Lung (tissue), 11 donors: ENCODE measurements at regions not wholly inside any gene's neighbourhood (a gene's known extent, or its start where the extent isn't known, plus 50 kb on each side); places are given as distances from the start of the nearest gene placed in this dataset.

ENCODE experiments used
- ATAC-seq: fragments of 200-7000 bp; cut with Tn5 transposase; one replicate; pipeline ENCODE4 v1.9.1; 2020; ENCODE audit warnings: moderate number of reproducible peaks; ENCODE audit not compliant: insufficient read depth, low FRiP score
- DNase-seq, 3 donors: peaks; one replicate each; pipeline ENCODE4 v3.0.0-alpha.2; 2013 to 2017
- H3K27ac ChIP-seq, 2 donors: one replicate each; pipeline ENCODE4 v1.5.1; 2013; ENCODE audit warnings: mild to moderate bottlenecking in 2 of 2, moderate library complexity in 2 of 2, control low read depth in 1 of 2, inconsistent platforms in 1 of 2, low read depth in 1 of 2, low read length in 1 of 2
- H3K27me3 ChIP-seq, 3 donors: one replicate each; pipeline ENCODE4 v1.5.1; 2013; ENCODE audit warnings: low read length in 2 of 3; ENCODE audit not compliant: control insufficient read depth in 3 of 3, insufficient read depth in 3 of 3
- H3K36me3 ChIP-seq, 4 donors: one replicate each; pipeline ENCODE4 v1.5.1; 2013; ENCODE audit warnings: low read length in 4 of 4, mild to moderate bottlenecking in 1 of 4, moderate library complexity in 1 of 4; ENCODE audit not compliant: control insufficient read depth in 4 of 4, insufficient read depth in 4 of 4
- H3K4me1 ChIP-seq, 5 donors: one replicate each; pipeline ENCODE4 v1.5.1; 2013; ENCODE audit warnings: low read length in 5 of 5, mild to moderate bottlenecking in 2 of 5, moderate library complexity in 1 of 5; ENCODE audit not compliant: control insufficient read depth in 5 of 5, insufficient read depth in 5 of 5
- H3K4me3 ChIP-seq: one replicate; pipeline ENCODE4 v1.5.1; 2013; ENCODE audit warnings: mild to moderate bottlenecking, control low read depth, moderate library complexity
- H3K9ac ChIP-seq, 2 donors: one replicate each; pipeline ENCODE4 v1.5.1; 2013; ENCODE audit warnings: low read length in 2 of 2, control low read depth in 1 of 2; ENCODE audit not compliant: insufficient read depth in 1 of 2
- H3K9me3 ChIP-seq, 4 donors: one replicate each; pipeline ENCODE4 v1.5.1; 2013; ENCODE audit warnings: low read length in 3 of 4, mild to moderate bottlenecking in 1 of 4, moderate library complexity in 1 of 4; ENCODE audit not compliant: control insufficient read depth in 4 of 4, insufficient read depth in 3 of 4
- CTCF ChIP-seq: IDR thresholded peaks from 2 replicates; pipeline ENCODE4 v1.5.1; 2012; ENCODE audit warnings: mild to moderate bottlenecking; ENCODE audit errors: control extremely low read depth, extremely low read depth
- WGBS, 2 donors: extraction: QIAGEN DNeasy Blood & Tissue Kit; methylation state at CpG; one replicate each; pipeline ENCODE4 v1.1.7; 2013; 5-methylcytosine and 5-hydroxymethylcytosine counted together
- donor health status: control.
- donor health status: control.
- donor health status: Bipolar disorder and iron deficiency.
- donor health status: healthy.
- donor health status: DM: yes; HTN: yes; CAD: no.

- peak in 2 of 3 donors; percentile 46 to 65 for DNase-seq
- Histone ChIP-seq H3K9me3 (peaks cover 0 to 4% (median 2%) of the 10 kb centered on the region in 4 donors), H3K4me1 (peaks cover 0 to 4% (median 0%) of the 10 kb centered on the region in 5 donors), H3K4me3 (no peak overlapping the region), H3K27ac (no peak overlapping the region), H3K27me3 (no peaks in the 10 kb centered on the region), H3K36me3 (no peaks in the 10 kb centered on the region), H3K9ac (no peak overlapping the region)
- no peak for ATAC-seq
- no peak for TF ChIP-seq CTCF
- WGBS, 2 donors: 49 to 66% methylated on average over 2 of the region's 2 CpGs
These were observed 604.6 kb downstream of the MRPL39 start for GRCh38 chr21:25002676-25003075.

GRCh38 chr21:24995216-24995615 lies 612.1 kb downstream of the MRPL39 start:
- no peak overlapping the region for H3K9ac ChIP-seq
- ATAC-seq (no peak), DNase-seq (peak in 1 of 3 donors; percentile 7)
- H3K4me3 ChIP-seq: no peak overlapping the region
- no peaks in the 10 kb centered on the region for H3K36me3 ChIP-seq
- 14 to 27% methylated on average over 3 of the region's 3 CpGs for WGBS, 2 donors
- H3K27ac ChIP-seq: no peak overlapping the region
- H3K9me3 ChIP-seq: no peaks in the 10 kb centered on the region
- no peaks in the 10 kb centered on the region for H3K27me3 ChIP-seq
- no peak for TF ChIP-seq CTCF
- no peaks in the 10 kb centered on the region for H3K4me1 ChIP-seq

- Histone ChIP-seq H3K4me1 (no peaks in the 10 kb centered on the region), H3K9ac (no peak overlapping the region), H3K4me3 (no peak overlapping the region), H3K27me3 (no peaks in the 10 kb centered on the region), H3K9me3 (no peaks in the 10 kb centered on the region), H3K27ac (no peak overlapping the region), H3K36me3 (no peaks in the 10 kb centered on the region)
- no peak for DNase-seq
- 82 to 86% methylated on average over 4 of the region's 4 CpGs for WGBS, 2 donors
- TF ChIP-seq CTCF: no peak
- ATAC-seq: no peak
These were observed 612.6 kb downstream of the MRPL39 start for GRCh38 chr21:24994717-24995116.

- no peak overlapping the region for H3K27ac ChIP-seq
- no peak for TF ChIP-seq CTCF
- no peaks in the 10 kb centered on the region for H3K27me3 ChIP-seq
- H3K4me1 ChIP-seq: no peaks in the 10 kb centered on the region
- H3K9ac ChIP-seq: no peak overlapping the region
- H3K9me3 ChIP-seq: no peaks in the 10 kb centered on the region
- no peak overlapping the region for H3K4me3 ChIP-seq
- no peaks in the 10 kb centered on the region for H3K36me3 ChIP-seq
- ATAC-seq (no peak), DNase-seq (no peak)
These were observed 617.8 kb downstream of the MRPL39 start for GRCh38 chr21:24989516-24989915.
